SK-N-SH (cell line): ENCODE measurements at regions not wholly inside any gene's neighbourhood (a gene's known extent, or its start where the extent isn't known, plus 50 kb on each side); places are given as distances from the start of the nearest gene placed in this dataset.

Source experiments
- CTCF ChIA-PET: fragments of 300-600, 350-600 bp; formaldehyde crosslinking; extraction: SDS; loops from one replicate; lab custom pipeline; 2021; lab: Yijun Ruan, JAX
- POLR2A ChIA-PET: fragments of 350-600 bp; sonication (Branson Sonifier 250); formaldehyde crosslinking; extraction: SDS; loops from one replicate; lab custom pipeline; 2020; ENCODE audit warnings: antibody characterized with exemption, inconsistent platforms; lab: Yijun Ruan, JAX
- DNase-seq: peaks from one replicate; pipeline ENCODE4 v3.0.0; 2012
- H2AFZ ChIP-seq: fragments of 200-600 bp; sonication (generic); 2 replicates; pipeline ENCODE4 v1.8.1; 2016; ENCODE audit warnings: antibody characterized with exemption, mild to moderate bottlenecking, low read depth
- H3F3A ChIP-seq: fragments of 200-600 bp; sonication (generic); replicated peaks from 2 replicates; pipeline ENCODE3; 2016; ENCODE audit warnings: antibody characterized with exemption, mild to moderate bottlenecking; ENCODE audit not compliant: insufficient read depth
- H3K27ac ChIP-seq, 2 experiments: fragments of 200-500 bp in 1 of 2; fragments of 200-600 bp in 1 of 2; sonication (Bioruptor generic) in 1 of 2; sonication (generic), shearing (Covaris generic) in 1 of 2; 2 replicates each; pipeline versions ENCODE4 v1.5.1 to v1.6.1; 2014 to 2016; ENCODE audit warnings: low read depth in 2 of 2, inconsistent platforms in 1 of 2, low read length in 1 of 2, mild to moderate bottlenecking in 1 of 2, mixed read lengths in 1 of 2
- H3K27me3 ChIP-seq: fragments of 200-600 bp; sonication (generic), shearing (Covaris generic); 2 replicates; pipeline ENCODE4 v1.6.1; 2016; ENCODE audit warnings: mixed run types; ENCODE audit not compliant: insufficient read depth
- H3K36me3 ChIP-seq, 2 experiments: fragments of 200-500 bp in 1 of 2; fragments of 200-600 bp in 1 of 2; sonication (Bioruptor generic) in 1 of 2; sonication (generic) in 1 of 2; replicated peaks in 1 of 2; 2 replicates each; pipeline versions ENCODE3 to v1.5.1; 2014 to 2016; ENCODE audit warnings: low read length in 1 of 2, mild to moderate bottlenecking in 1 of 2; ENCODE audit not compliant: insufficient read depth in 2 of 2, control insufficient read depth in 1 of 2
- H3K4me1 ChIP-seq, 2 experiments: fragments of 200-500 bp in 1 of 2; fragments of 200-600 bp in 1 of 2; sonication (Bioruptor generic) in 1 of 2; sonication (generic), shearing (Covaris generic) in 1 of 2; 2 replicates each; pipeline versions ENCODE4 v1.5.1 to v1.6.1; 2014 to 2016; ENCODE audit warnings: low read depth in 1 of 2, low read length in 1 of 2, mixed run types in 1 of 2; ENCODE audit not compliant: insufficient read depth in 2 of 2, control insufficient read depth in 1 of 2
- H3K4me2 ChIP-seq: fragments of 200-600 bp; sonication (generic), shearing (Covaris generic); 2 replicates; pipeline ENCODE4 v1.6.1; 2017; ENCODE audit warnings: mixed run types
- H3K4me3 ChIP-seq, 2 experiments: fragments of 200-500 bp in 1 of 2; fragments of 200-600 bp in 1 of 2; sonication (Bioruptor generic) in 1 of 2; sonication (generic), shearing (Covaris generic) in 1 of 2; 2 replicates each; pipeline versions ENCODE4 v1.5.1 to v1.8.1; 2014 to 2016; ENCODE audit warnings: low read depth in 2 of 2, inconsistent platforms in 1 of 2, low read length in 1 of 2, mild to moderate bottlenecking in 1 of 2, mixed read lengths in 1 of 2, moderate library complexity in 1 of 2
- H3K79me2 ChIP-seq: fragments of 200-600 bp; sonication (generic); 2 replicates; pipeline ENCODE4 v1.8.1; 2017; ENCODE audit warnings: mild to moderate bottlenecking; ENCODE audit not compliant: insufficient read depth
- H3K9ac ChIP-seq: fragments of 200-600 bp; sonication (generic); 2 replicates; pipeline ENCODE4 v1.6.1; 2017; ENCODE audit warnings: mixed run types
- H3K9me2 ChIP-seq: fragments of 200-600 bp; sonication (generic); 2 replicates; pipeline ENCODE4 v1.6.1; 2017; ENCODE audit warnings: mixed run types
- H3K9me3 ChIP-seq: fragments of 200-600 bp; sonication (generic); 2 replicates; pipeline ENCODE4 v1.6.1; 2017; ENCODE audit warnings: mixed run types, mild to moderate bottlenecking, moderate library complexity
- H4K20me1 ChIP-seq: fragments of 200-600 bp; sonication (generic); 2 replicates; pipeline ENCODE4 v1.6.1; 2017; ENCODE audit warnings: mild to moderate bottlenecking, mixed run types; ENCODE audit not compliant: insufficient read depth
- CHD2 ChIP-seq: fragments of 150-350 bp; IDR thresholded peaks from 2 replicates; pipeline ENCODE4 v1.6.1; 2018; ENCODE audit warnings: low read length; ENCODE audit not compliant: partially characterized antibody
- FOSL2 ChIP-seq: IDR thresholded peaks from 2 replicates; pipeline ENCODE4 v1.4.0; 2012; ENCODE audit warnings: low read depth, mild to moderate bottlenecking, moderate library complexity, borderline replicate concordance
- FOXM1 ChIP-seq: IDR thresholded peaks from 2 replicates; pipeline ENCODE4 v1.4.0; 2012; ENCODE audit warnings: low read depth, mild to moderate bottlenecking
- GABPA ChIP-seq: IDR thresholded peaks from 2 replicates; pipeline ENCODE4 v1.4.0; 2012; ENCODE audit warnings: low read depth, mild to moderate bottlenecking
- GATA2 ChIP-seq: sonication (generic); formaldehyde crosslinking; IDR thresholded peaks from 2 replicates; pipeline ENCODE4 v1.5.0; 2020; ENCODE audit warnings: mild to moderate bottlenecking, missing genetic modification reagents
- JUND ChIP-seq: IDR thresholded peaks from 2 replicates; pipeline ENCODE4 v1.4.0; 2012
- MXI1 ChIP-seq: IDR thresholded peaks from 2 replicates; pipeline ENCODE4 v1.6.1; 2012; ENCODE audit warnings: mild to moderate bottlenecking, low read depth, low read length, improper control_type of control experiment
- NFIC ChIP-seq: IDR thresholded peaks from 2 replicates; pipeline ENCODE4 v1.4.0; 2012; ENCODE audit warnings: borderline replicate concordance
- NRF1 ChIP-seq: IDR thresholded peaks from 2 replicates; pipeline ENCODE4 v1.6.1; 2012; ENCODE audit warnings: low read depth, mild to moderate bottlenecking, low read length
- PBX3 ChIP-seq: IDR thresholded peaks from 2 replicates; pipeline ENCODE4; 2012
- RFX5 ChIP-seq: IDR thresholded peaks from 2 replicates; pipeline ENCODE4 v1.6.1; 2012; ENCODE audit warnings: mild to moderate bottlenecking, improper control_type of control experiment, low read length
- RXRA ChIP-seq: IDR thresholded peaks from 2 replicates; pipeline ENCODE4 v1.4.0; 2012; ENCODE audit warnings: low read depth, mild to moderate bottlenecking, borderline replicate concordance
- TAF1 ChIP-seq: IDR thresholded peaks from 2 replicates; pipeline ENCODE4 v1.6.1; 2012; ENCODE audit warnings: low read depth, mild to moderate bottlenecking, low read length, moderate library complexity, borderline replicate concordance
- TCF12 ChIP-seq: IDR thresholded peaks from 2 replicates; pipeline ENCODE4 v1.4.0; 2012
- USF1 ChIP-seq: IDR thresholded peaks from 2 replicates; pipeline ENCODE4 v1.4.0; 2012; ENCODE audit warnings: low read depth, borderline replicate concordance
- YY1 ChIP-seq: IDR thresholded peaks from 2 replicates; pipeline ENCODE4 v1.4.0; 2012; ENCODE audit warnings: low read depth, mild to moderate bottlenecking
- WGBS: methylation state at CpG from one replicate; pipeline ENCODE4 v1.1.6; 2017; ENCODE audit warnings: low lambda C conversion rate; 5-methylcytosine and 5-hydroxymethylcytosine counted together
- small RNA-seq, 7 experiments: library from RNA; depleted of rRNA; stranded (forward); fragments of <200 nt; gene quantifications; one replicate each; pipeline ENCODE3, GENCODE V24; 2012
- TF ChIP-seq, protein P1 (sequence below): IDR thresholded peaks from 2 replicates; pipeline ENCODE4 v1.4.0; 2012; ENCODE audit warnings: low read depth, borderline replicate concordance
- TF ChIP-seq, protein P2 (sequence below): fragments of 150-350 bp; IDR thresholded peaks from 2 replicates; pipeline ENCODE4 v1.6.1; 2017; ENCODE audit warnings: antibody characterized with exemption, low read length, low read depth, borderline replicate concordance
- TF ChIP-seq, protein P3 (sequence below): IDR thresholded peaks from 2 replicates; pipeline ENCODE4 v1.4.0; 2012; ENCODE audit warnings: low read depth

- Histone ChIP-seq H3K9ac (no peak overlapping the region), H3K27me3 (no peaks in the 10 kb centered on the region), H3K36me3 (no peaks in the 10 kb centered on the region), H3F3A (no peaks in the 10 kb centered on the region), H3K4me1 (no peaks in the 10 kb centered on the region), H3K27ac (no peak overlapping the region), H2AFZ (no peak overlapping the region), H3K79me2 (no peaks in the 10 kb centered on the region), H3K4me3 (no peak overlapping the region), H3K9me3 (no peaks in the 10 kb centered on the region), H3K9me2 (no peaks in the 10 kb centered on the region), H3K4me2 (no peak overlapping the region), H4K20me1 (no peaks in the 10 kb centered on the region)
- ChIA-PET CTCF (no interaction called here), POLR2A (no interaction called here)
- TF ChIP-seq GABPA: no peak
- no peak for TF ChIP-seq NFIC
- no peak for TF ChIP-seq GATA2
- TF ChIP-seq TAF1: no peak
- no peak for TF ChIP-seq CHD2
- TF ChIP-seq, protein P1, sequence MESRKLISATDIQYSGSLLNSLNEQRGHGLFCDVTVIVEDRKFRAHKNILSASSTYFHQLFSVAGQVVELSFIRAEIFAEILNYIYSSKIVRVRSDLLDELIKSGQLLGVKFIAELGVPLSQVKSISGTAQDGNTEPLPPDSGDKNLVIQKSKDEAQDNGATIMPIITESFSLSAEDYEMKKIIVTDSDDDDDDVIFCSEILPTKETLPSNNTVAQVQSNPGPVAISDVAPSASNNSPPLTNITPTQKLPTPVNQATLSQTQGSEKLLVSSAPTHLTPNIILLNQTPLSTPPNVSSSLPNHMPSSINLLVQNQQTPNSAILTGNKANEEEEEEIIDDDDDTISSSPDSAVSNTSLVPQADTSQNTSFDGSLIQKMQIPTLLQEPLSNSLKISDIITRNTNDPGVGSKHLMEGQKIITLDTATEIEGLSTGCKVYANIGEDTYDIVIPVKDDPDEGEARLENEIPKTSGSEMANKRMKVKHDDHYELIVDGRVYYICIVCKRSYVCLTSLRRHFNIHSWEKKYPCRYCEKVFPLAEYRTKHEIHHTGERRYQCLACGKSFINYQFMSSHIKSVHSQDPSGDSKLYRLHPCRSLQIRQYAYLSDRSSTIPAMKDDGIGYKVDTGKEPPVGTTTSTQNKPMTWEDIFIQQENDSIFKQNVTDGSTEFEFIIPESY: no peak
- TF ChIP-seq TCF12: no peak
- no peak for TF ChIP-seq JUND
- no peak for TF ChIP-seq NRF1
- no peak for TF ChIP-seq RXRA
- TF ChIP-seq, protein P2, sequence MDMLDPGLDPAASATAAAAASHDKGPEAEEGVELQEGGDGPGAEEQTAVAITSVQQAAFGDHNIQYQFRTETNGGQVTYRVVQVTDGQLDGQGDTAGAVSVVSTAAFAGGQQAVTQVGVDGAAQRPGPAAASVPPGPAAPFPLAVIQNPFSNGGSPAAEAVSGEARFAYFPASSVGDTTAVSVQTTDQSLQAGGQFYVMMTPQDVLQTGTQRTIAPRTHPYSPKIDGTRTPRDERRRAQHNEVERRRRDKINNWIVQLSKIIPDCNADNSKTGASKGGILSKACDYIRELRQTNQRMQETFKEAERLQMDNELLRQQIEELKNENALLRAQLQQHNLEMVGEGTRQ: no peak
- no peak for TF ChIP-seq MXI1
- no peak for TF ChIP-seq USF1
- no peak for TF ChIP-seq FOSL2
- TF ChIP-seq PBX3: no peak
- no peak for TF ChIP-seq FOXM1
- no peak for TF ChIP-seq YY1
- TF ChIP-seq RFX5: no peak
- TF ChIP-seq, protein P3, sequence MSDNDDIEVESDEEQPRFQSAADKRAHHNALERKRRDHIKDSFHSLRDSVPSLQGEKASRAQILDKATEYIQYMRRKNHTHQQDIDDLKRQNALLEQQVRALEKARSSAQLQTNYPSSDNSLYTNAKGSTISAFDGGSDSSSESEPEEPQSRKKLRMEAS: no peak
- 3% methylated on average over 3 of the region's 3 CpGs for WGBS
- DNase-seq: no peak
Observed at GRCh38 chr15:24621630-24622215, 53.9 kb upstream of the NPAP1 start.

Small RNAs in the stretch of these regions (small RNA-seq; reads per million reads assigned to genes)
- 0 reads per million in 7 experiments for gene RNU6-741P
